ENCODE measurements at regions not wholly inside any gene's neighbourhood (a gene's known extent, or its start where the extent isn't known, plus 50 kb on each side); places are given as distances from the start of the nearest gene placed in this dataset.

GRCh38 chr15:67000896-67001295, 64.5 kb upstream of the SMAD3 start:
- intact Hi-C loops (cut with DNase I), result no loop called here
- DNase-seq (ENCODE audit: low spot score), result no peak

GRCh38 chr15:67002368-67002767, 63.0 kb upstream of the SMAD3 start:
- no peak for DNase-seq (ENCODE audit: low spot score)
- intact Hi-C loops (cut with DNase I), result no loop called here

- intact Hi-C loops (cut with DNase I), result no loop called here
- DNase-seq (ENCODE audit: low spot score), result no peak
Measured at GRCh38 chr15:67003586-67003985, 61.8 kb upstream of the SMAD3 start.

GRCh38 chr15:67004142-67004541, 61.3 kb upstream of the SMAD3 start:
- DNase-seq (ENCODE audit: low spot score), result no peak
- intact Hi-C loops (cut with DNase I), result no loop called here

GRCh38 chr15:67005294-67005996, 60.0 kb upstream of the SMAD3 start:
- intact Hi-C loops (cut with DNase I), result no loop called here
- no peak for DNase-seq (ENCODE audit: low spot score)

- no peak for DNase-seq (ENCODE audit: low spot score)
- intact Hi-C loops (cut with DNase I), result no loop called here
Measured at GRCh38 chr15:67006083-67007065, 59.0 kb upstream of the SMAD3 start.

GRCh38 chr15:67009576-67010569, 55.5 kb upstream of the SMAD3 start:
- intact Hi-C loops (cut with DNase I), result no loop called here
- no peak for DNase-seq (ENCODE audit: low spot score)

GRCh38 chr15:67010898-67011616, 54.3 kb upstream of the SMAD3 start:
- DNase-seq (ENCODE audit: low spot score), result no peak
- intact Hi-C loops (cut with DNase I), result no loop called here

GRCh38 chr15:67011617-67012005, 53.8 kb upstream of the SMAD3 start:
- intact Hi-C loops (cut with DNase I), result no loop called here
- no peak for DNase-seq (ENCODE audit: low spot score)

- DNase-seq (ENCODE audit: low spot score), result no peak
- intact Hi-C loops (cut with DNase I), result no loop called here
Measured at GRCh38 chr15:67013696-67014095, 51.7 kb upstream of the SMAD3 start.

All from posterior vena cava (tissue), 2 donors.